Nephron (organoid): ENCODE measurements at regions not wholly inside any gene's neighbourhood (a gene's known extent, or its start where the extent isn't known, plus 50 kb on each side); places are given as distances from the start of the nearest gene placed in this dataset.
A peak's percentile ranks its signal among the peaks of the same experiment; 100 is the strongest.

ENCODE experiments used
- H3K27ac Mint-ChIP-seq, 3 experiments: 2 replicates each; pipeline ENCODE4 v1.8.0; 2020; ENCODE audit warnings: mixed read lengths in 3 of 3, mild to moderate bottlenecking in 2 of 3, moderate library complexity in 1 of 3
- H3K27me3 Mint-ChIP-seq: 2 replicates; pipeline ENCODE4 v1.8.0; 2021; ENCODE audit warnings: low read depth, mild to moderate bottlenecking, moderate library complexity, mixed read lengths
- H3K36me3 Mint-ChIP-seq: 2 replicates; pipeline ENCODE4 v1.8.0; 2020; ENCODE audit warnings: low read depth, mixed read lengths
- H3K4me1 Mint-ChIP-seq: 2 replicates; pipeline ENCODE4 v1.8.0; 2020; ENCODE audit warnings: mixed read lengths
- H3K4me3 Mint-ChIP-seq, 3 experiments: 2 replicates each; pipeline ENCODE4 v1.8.0; 2020; ENCODE audit warnings: mild to moderate bottlenecking in 3 of 3, mixed read lengths in 3 of 3, moderate library complexity in 2 of 3
- H3K9me3 Mint-ChIP-seq: 2 replicates; pipeline ENCODE4 v1.8.0; 2020; ENCODE audit warnings: mixed read lengths
- CTCF ChIP-seq, 3 experiments: fragments of 200-600 bp; sonication (generic); IDR thresholded peaks; one replicate each; pipeline ENCODE4 v1.5.0; 2021; ENCODE audit warnings: antibody characterized with exemption in 3 of 3; ENCODE audit not compliant: unreplicated experiment in 3 of 3

GRCh38 chr1:184158896-184159681 is 107.6 kb downstream of the TSEN15 start:
- no peak for TF ChIP-seq CTCF (IDR thresholded peaks at IDR 0.05; ENCODE audit: unreplicated experiment in 3 of 3)
- no peak overlapping the region for H3K27ac Mint-ChIP-seq
- no peak overlapping the region for H3K4me3 Mint-ChIP-seq
- no peaks in the 10 kb centered on the region for H3K9me3 Mint-ChIP-seq
- H3K27me3 Mint-ChIP-seq = no peaks in the 10 kb centered on the region
- no peaks in the 10 kb centered on the region for H3K36me3 Mint-ChIP-seq
- peaks cover 23% of the 10 kb centered on the region for H3K4me1 Mint-ChIP-seq

DNA sequence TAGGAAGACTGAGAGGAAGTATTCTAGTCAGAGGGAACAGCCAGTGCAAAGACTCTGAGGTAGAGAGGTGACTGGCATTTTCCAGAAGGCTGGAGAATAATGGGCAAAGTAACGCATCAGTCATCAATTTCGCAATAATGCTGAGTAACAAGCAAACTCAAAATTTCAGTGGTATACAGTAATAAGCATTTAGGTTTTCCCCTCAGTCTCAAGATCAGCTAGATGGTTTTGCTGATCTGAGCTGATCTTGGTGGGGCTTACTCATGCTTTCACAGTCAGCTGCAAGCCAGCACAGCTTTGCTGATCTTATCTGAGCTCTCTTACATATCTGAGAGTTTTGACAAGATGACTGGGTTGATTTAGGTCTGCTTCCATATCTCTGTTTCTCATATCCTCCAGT is 108.7 kb downstream of the TSEN15 start:
- peaks cover 18% of the 10 kb centered on the region for H3K4me1 Mint-ChIP-seq
- H3K27ac Mint-ChIP-seq = no peak overlapping the region
- TF ChIP-seq CTCF (IDR thresholded peaks at IDR 0.05; ENCODE audit: unreplicated experiment in 3 of 3) = no peak
- H3K4me3 Mint-ChIP-seq = no peak overlapping the region
- no peaks in the 10 kb centered on the region for H3K9me3 Mint-ChIP-seq
- H3K36me3 Mint-ChIP-seq = no peaks in the 10 kb centered on the region
- no peaks in the 10 kb centered on the region for H3K27me3 Mint-ChIP-seq

DNA sequence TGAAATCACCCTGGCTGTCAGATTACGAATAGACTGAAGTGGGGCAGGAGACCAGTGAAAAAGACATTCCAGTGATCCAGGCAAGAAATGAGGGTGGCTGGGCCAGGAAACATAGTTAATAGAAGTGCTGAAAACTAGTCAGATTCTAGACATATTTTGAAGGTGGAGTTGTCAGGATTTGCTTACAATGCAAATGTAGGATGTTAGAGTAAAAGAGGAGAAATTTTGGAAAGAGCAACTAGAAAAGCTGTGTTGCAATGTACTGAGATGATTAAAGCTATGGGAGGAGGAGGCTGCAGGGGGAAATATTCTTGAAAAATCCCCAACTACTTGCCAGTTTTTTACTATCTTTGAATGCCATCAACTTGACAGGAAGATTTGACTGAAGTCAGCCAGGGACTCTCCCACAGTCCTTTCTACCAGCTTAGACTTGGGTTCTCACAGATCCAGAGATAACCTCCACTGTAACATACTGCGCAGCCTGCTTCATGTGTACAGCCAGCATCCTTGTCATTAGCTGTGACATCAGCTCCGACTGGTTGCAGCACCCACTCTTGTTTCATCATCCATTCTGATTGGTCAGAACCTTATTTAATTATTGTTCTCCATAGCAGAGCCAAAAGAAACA is 109.7 kb downstream of the TSEN15 start:
- no peak overlapping the region for H3K4me3 Mint-ChIP-seq
- no peak for TF ChIP-seq CTCF (IDR thresholded peaks at IDR 0.05; ENCODE audit: unreplicated experiment in 3 of 3)
- H3K27me3 Mint-ChIP-seq = no peaks in the 10 kb centered on the region
- H3K9me3 Mint-ChIP-seq = no peaks in the 10 kb centered on the region
- H3K4me1 Mint-ChIP-seq = peaks cover 18% of the 10 kb centered on the region
- no peak overlapping the region for H3K27ac Mint-ChIP-seq
- H3K36me3 Mint-ChIP-seq = no peaks in the 10 kb centered on the region

GRCh38 chr1:184162281-184162680 is 110.8 kb downstream of the TSEN15 start:
- no peaks in the 10 kb centered on the region for H3K36me3 Mint-ChIP-seq

GRCh38 chr1:184163674-184164465 is 112.3 kb downstream of the TSEN15 start:
- no peaks in the 10 kb centered on the region for H3K27me3 Mint-ChIP-seq
- TF ChIP-seq CTCF (IDR thresholded peaks at IDR 0.05; ENCODE audit: unreplicated experiment in 3 of 3) = no peak
- H3K27ac Mint-ChIP-seq = peak overlapping the region in 1 of 3 experiments; percentile 13
- no peak overlapping the region for H3K4me3 Mint-ChIP-seq
- no peaks in the 10 kb centered on the region for H3K9me3 Mint-ChIP-seq
- peaks cover 6% of the 10 kb centered on the region for H3K4me1 Mint-ChIP-seq
- H3K36me3 Mint-ChIP-seq = no peaks in the 10 kb centered on the region

More at GRCh38 chr1:184162281-184162680, 110.8 kb downstream of the TSEN15 start:
- no peak overlapping the region for H3K4me3 Mint-ChIP-seq
- no peaks in the 10 kb centered on the region for H3K27me3 Mint-ChIP-seq
- peaks cover 10% of the 10 kb centered on the region for H3K4me1 Mint-ChIP-seq
- no peak for TF ChIP-seq CTCF (IDR thresholded peaks at IDR 0.05; ENCODE audit: unreplicated experiment in 3 of 3)
- no peak overlapping the region for H3K27ac Mint-ChIP-seq
- H3K9me3 Mint-ChIP-seq = no peaks in the 10 kb centered on the region
